DMS53 (cell line): ENCODE measurements at regions not wholly inside any gene's neighbourhood (a gene's known extent, or its start where the extent isn't known, plus 50 kb on each side); places are given as distances from the start of the nearest gene placed in this dataset.

Experiments used
- DNase-seq: peaks from one replicate; lab custom pipeline; 2025; lab: John Stamatoyannopoulos, UW

DNA sequence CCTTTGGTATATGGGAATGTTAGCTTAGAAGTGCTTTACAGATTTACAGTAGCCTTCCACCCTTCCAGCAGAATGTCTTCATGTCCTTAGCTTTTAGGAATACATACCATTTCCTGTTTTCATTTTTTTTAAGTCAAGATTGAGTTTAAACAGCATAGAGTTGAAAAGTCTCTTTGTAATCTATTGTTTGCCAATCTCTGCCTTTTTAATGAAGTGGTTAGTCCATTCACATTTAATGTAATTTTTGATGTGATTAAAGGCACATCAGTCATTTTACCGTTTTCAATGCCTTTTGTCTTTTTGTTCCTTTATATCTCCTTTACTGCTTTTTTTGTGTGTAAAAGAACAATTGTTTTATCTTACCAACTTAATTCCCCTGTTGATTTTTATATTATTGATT, 233.4 kb upstream of the SMIM21 start:
- no peak for DNase-seq

DNA sequence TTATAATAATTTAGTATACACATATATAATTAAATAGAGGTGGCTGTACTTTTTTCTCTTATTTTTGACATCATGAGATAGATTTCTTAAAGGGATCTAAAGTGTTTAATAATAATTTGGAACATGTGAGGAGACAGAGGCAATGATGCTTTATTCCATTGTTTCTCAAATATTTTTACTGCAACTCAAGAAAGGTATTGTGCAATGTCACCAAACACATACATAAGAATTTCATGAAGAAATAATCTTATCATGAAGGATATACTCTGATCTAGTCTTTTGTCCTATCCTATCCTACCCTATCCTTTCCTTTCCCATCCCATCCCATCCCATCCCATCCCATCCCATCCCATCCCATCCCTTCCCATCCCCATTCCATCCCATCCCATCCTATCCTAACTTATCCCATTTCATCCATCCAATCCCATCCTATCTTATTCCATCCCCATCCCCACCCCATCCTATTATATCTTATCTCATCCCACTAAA, 232.1 kb upstream of the SMIM21 start:
- DNase-seq: no peak

DNA sequence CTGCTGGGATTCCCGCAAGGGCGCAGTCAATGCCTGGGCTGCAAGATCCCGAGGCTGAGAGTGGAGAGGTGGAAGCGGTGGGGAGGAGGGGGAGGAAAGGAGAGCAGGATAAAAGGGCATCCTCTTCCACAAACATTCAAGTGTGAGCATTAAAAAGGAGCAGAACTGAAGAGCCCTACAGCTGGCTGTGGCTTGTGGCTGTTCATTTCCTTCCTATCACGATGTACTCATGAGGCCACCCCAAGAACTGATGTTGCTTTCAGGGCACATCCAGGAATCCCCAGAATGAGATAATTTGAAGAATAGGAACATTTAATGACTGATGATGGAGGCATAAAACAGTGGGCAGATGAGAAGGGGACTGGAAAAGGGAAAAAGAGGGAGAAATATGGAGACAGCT, 230.8 kb upstream of the SMIM21 start:
- no peak for DNase-seq

DNA sequence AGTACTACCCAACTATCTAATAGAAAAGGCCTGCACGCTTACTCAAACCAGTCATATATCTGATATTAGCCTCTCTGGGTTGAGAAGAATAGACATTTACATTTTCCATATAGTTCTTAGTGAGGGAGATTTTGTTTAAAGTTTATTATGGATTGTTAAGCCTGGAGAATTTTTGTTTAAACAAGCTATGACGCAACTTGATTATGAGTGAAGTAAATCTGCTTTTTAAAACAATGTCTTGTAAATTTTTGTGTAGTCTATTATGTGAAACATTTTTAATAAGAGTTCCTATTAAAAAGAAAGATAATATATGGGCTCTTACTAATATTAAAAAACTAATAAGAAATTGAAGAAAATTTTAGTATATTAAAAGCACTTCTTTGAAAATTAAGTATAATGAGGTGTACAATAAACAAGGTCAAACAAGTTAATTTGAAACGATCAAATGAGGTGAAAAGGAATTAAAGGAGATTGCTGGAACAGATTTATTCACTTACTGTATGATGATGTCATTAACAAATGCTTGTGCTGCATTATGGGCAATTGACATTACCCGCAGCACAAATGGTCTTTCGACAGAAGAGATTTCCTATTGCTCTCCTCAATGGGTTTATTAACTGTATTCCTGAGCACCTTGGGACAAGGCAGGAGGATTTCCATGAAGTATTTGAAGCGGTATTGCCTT, 229.2 kb upstream of the SMIM21 start:
- DNase-seq: no peak

DNA sequence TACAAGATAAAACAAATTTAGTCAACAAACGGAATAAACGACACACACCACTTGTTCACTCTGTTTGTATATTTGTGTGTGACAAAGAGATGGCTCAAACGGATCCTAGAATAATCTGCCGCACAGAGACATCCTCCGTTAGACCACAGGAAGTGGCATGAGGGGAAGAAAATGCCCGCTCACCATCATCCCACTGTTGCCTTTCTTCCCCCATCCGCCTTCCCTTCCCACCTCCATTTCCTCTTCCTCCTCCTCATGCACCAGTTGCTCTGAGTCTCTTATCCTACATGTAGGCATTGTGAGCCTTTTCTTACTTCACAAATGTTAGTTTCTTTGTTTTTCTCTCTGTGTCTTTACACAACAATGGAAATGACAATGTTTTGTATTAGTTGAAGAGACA, 228.5 kb upstream of the SMIM21 start:
- DNase-seq: no peak

DNA sequence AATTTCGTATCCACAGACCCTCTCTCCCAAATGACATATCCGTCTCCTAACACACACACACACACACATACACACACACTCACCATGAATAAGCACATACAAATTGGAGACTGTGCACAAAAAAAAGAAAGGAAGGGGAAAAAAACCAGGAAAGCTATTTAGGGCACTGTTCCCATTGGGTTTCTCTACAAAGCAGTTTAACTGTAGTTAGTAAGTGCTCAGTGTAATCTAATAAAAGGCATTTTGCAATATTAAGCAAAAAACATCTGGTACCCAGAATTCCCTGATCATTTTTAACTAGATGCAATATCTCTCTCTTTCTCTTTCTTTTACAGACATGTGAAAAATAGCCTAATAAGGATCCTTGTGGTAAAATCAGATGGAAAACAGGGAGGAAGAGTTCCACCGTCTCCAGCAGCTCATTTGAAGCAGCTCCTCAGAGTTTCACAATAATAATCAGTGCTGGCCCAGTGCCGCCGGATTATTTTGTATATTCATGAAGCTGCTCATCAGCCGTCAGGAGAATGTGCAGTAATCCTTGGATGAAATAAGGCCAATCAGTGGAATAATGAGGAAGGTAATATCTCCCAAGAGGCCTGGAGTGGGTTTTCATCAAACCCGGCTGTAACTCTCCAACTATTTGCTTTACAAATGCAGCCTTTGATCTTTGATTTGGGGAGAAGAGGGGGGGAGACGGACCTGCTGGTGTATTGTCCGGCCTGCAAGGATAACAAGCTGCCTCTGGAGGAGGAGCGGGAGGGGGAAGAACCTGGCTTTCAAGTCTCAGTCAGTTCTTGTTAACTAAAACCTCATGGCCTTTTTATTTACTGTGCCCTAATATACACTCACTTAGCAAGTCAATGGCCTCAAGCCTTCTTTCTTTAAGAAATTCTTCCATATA, 227.6 kb upstream of the SMIM21 start:
- no peak for DNase-seq

DNA sequence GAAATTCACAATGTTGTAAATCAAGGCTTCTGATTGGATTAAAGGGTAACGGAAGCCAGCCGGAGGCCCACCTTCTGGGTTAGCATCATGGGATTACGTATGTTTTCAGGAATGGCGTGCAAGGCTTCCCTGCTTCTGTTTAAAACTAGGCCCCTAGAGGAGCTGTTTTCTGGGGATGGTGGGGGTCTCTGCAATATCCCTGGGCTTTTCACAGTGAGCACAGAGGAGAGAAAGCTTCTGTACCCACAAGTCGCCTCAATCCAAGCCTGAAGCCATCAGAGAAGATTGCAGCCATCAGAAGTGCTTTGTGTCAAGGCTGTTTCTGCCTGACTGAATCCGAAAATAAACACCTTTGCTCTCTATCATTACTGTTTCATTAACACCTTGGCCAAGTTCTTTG, 226.9 kb upstream of the SMIM21 start:
- DNase-seq: no peak

DNA sequence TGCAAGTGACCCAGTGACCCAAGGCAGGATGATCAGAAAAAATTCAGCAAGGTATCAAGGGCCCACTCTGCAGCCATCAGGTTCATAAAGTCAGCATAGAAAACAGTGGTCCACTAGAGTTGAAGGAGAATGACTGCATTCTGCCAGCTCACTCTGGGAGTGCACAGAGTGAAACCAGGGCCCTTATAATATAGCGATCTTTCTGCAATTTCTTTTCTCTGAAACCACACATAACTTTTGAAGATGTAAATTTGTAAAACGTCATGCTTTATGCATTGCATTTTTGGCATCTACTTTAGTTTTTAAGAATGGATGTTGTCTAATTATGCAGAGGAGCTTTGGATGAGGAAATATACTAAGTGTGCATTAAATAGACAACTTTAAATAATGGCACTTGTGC, 225.0 kb upstream of the SMIM21 start:
- DNase-seq: no peak

DNA sequence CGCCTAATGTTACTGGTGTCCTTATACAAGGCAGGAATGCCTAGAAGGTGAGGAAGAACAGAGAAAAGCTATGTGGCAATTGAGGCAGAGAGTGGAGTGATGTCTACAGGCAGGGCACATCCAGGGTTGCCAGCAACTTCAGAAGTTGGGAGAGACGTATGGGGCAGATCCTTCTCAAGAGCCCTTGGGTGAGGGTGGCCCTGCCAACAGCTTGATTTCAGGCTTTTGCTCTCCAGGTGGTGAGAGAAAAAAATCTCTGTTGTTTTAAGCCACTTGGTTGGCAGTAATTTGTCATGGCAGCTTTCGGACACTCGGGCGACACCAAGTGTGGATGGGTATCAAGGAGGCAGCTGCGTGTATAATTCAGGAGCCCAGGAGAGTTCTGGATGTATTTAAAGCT, 217.4 kb upstream of the SMIM21 start:
- no peak for DNase-seq

DNA sequence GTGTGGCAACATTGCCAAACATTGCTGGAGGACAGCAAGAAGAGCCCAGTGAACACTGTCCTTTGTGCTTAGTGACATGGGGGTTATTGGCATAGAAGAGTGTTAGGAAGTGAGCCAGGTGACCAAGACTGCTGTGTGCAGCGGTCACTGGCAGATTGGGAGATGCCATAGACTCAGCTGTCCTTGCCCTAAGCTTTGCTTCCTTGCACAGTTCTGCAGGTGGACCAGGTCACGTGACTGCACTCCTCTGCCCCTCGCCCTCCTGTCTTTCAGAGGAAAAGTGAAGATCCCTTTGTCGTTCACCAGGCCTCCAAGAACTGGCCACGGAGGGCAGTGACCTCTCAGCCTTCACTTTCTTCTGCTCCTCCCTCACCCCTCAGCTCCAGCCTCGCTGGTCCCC, 215.6 kb upstream of the SMIM21 start:
- no peak for DNase-seq

DNA sequence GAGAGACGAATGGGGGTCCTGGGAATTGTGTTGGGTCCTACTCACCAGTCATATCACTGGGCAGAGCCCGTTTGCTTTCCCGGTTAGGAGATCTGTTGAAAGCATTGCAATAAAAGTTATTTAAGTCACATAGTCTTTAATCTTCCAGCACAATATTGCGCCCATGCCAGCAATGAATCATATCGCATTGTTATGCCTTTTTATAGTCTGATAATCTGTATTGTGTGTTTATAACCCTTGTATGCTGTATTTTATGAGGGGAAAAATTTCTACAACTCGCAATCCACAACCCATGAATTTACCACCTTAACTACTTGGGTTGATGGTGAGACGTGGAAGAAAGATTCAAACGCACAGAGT, 211.9 kb upstream of the SMIM21 start:
- no peak for DNase-seq

DNA sequence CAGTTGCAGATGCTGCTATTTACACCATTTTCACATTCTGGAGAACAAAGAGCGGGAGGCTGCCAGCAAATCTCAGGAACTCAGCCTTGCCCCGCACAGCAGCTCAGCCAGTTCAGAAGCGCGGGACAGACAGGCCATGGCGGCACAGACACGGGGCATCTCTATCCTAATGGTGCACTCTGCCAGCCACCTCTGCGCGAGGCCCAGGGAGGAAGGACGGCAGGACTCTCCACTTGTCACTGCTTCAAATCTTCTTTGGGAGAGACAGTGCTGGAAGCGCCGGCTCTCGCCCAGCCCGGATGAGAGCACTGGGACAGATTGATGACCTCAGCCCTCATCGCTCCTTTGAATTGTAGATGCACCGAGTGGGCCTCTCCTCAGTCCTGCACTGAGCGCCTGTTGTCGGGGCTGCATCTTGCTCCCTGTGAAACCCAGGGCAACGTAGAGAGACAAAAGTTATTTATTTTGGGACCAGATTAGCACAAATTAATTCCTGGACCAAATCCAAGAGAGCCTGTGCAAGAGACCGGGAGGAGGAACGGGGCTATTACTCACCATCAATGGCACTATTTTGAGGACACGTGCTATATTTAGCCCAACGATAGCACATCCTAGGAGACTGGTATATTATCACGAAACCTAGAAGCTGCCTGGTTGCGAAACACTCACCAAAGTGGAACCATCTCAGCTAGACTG, 211.4 kb upstream of the SMIM21 start:
- peak; percentile 20 for DNase-seq

DNA sequence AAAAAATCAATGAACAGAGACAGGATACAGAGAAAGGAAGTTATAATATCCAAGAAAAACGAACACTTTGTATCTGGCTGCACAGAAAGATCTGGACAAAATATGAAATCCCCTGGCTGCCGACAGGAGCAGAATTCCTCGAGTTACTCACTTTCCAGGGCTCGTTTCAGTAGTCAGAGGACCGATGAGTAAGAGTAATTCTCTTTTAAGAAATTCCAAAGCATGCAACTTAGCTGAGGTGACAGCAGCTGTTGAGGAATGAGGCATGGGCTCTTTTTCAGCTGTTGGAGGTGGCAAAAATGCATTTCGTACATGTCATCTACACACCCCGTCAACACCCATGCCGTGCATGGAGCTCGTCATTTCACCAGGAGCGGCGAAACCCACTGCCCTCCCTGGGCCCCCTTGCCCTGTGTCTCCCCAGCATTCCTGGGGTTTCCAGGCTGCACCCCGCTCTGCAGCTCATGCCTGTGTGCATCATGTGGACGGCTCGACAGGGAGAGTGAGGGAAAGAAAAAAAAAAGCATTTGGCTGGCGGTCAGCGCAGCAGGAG, 210.8 kb upstream of the SMIM21 start:
- no peak for DNase-seq

DNA sequence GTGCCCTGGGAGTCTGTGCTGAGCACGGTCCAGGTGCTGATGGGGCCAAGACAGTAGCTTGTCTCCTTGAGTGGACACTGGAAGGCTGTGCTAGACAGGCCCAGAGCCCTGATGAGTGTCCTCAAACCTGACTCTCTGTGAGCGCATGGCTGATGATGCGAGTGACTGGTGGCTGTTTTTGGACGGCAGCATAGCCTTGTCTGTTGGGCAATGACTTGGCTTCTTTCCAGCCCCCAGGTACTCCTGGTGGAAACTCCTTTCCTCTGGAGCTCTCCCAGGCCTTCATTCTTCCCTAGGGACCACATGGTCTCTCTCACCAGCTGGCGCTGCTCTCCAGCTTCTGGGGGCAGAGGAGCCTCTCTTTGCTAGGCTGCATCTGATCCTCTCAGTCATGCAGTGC, 207.6 kb upstream of the SMIM21 start:
- DNase-seq: no peak

DNA sequence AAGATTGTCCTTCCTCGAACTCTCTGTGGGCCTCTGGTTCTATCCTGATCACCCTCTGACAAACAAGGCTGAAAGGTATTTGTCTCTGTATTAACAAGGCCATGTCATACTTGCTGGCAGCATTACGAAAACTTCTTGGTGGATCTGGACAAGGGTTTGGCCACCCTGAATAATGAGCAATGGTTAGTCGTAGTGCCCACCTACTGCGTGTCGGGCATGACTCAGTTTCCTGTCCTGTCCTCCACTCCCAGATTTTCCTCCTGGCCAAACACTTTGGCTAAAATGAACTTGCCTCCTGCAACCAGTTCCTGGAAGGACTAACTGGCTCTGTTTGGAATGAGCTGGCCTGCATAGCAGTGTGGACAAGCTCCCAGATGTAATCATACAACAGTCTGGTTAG, 198.5 kb upstream of the SMIM21 start:
- DNase-seq: no peak

DNA sequence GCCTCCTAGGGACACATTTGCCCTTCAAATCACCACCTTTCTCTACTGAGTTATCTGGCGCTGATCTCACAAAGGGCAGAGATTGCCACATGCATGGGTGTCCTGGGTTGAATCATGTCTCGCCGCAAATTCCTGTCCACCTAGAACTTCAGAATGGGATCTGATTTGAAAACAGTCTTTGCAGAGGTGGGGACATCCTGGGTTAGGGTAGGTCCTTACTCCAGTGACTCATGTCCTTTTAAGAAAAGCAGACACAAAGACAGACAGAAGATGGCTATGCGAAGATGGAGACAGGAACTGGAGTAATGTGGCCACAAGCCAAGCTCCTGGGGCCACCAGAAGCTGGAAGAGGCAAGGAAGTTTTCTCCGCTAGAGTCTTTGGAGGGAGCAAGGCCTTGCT, 197.4 kb upstream of the SMIM21 start:
- DNase-seq: no peak

DNA sequence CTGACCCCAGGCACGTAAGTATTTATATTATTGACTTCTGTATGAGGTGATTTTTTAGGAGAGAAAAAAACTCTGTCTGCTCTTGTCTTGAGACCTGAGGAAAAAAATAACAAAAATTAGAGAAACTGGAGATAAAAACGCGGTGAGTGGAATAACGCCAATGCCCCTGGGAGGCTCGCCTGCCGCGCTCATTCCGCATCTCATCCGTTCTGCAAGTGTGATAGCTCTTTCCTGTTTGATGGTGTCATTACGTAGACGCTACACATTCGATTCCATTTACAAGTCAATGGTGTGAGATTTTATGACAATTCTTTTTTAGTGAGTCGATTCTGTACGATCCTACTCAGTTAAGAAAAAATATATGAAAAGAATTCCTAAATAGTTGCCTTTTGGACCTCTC, 194.3 kb upstream of the SMIM21 start:
- DNase-seq: no peak

DNA sequence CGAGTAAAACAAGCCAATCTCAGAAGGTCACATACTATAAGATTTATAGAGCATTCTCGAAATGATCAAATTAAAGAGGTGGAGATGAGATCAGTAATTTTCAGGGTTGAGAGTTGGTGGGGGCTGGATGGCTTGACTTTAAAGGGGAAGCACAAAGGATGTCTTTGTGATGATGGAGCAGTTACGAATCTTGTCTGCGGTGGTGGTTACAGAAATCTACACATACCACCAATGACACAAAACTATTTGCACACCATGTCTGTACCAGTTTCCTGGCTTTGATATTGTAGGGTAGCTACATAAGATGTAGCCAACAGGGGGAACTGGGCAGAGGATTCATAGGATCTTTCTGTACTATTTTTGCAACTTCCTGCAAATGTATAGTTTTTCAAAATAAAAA, 190.6 kb upstream of the SMIM21 start:
- DNase-seq: no peak

DNA sequence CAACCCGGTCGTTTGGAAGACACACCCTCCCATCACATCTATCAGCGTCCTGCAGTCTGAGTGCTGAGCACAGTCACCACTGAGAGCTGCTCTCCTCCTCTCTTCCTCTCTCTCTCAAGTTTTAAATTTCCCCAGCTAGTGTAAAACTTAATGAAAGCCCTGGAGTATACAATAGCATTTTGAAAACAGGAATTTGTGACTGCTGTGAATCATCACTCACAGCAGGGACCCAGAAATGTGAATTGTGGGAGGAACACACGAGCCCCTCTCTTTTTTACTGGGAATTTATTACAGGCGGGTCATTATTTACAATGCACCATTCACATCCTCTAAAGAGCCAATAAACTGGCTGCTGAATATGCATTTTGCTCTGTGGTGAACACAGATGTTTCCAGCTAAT, 185.0 kb upstream of the SMIM21 start:
- DNase-seq: no peak

DNA sequence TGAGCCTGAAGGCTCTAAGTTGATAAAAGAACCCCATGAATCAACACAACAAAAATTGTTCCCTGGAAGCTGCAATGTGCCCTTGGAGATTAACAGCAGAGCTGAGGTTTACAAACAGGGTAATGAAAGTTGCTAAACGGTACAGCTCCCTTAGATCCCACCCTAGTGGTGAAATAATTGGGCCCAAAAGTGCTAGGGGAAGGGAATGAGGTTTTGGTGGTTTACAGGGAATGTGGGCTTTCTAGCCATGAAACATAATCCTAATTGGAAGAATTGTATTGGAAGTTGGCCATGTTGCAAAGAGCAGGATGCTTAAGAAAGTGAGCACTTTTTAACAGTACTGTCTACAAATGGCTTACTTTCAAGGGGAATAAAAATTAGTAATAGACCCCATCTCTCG, 180.2 kb upstream of the SMIM21 start:
- DNase-seq: no peak

DNA sequence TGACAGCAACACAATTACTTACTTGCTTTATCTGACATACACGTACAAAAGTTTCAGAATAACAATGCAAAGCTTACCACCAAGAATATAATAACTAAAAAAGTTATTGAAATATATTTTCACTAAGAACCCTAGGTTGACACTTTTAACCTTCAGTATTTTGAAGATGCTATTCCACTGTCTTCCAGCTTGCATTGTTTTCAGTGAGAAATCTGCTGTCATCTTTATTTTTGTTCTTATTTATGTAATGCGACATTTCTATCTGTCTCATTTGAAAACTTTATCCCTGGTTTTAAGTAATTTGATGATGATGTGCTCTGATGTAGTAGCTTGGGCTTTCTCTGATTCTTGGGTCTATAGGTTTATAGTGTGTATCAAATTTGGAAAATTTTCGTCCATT, 165.0 kb upstream of the SMIM21 start:
- peak; percentile 24 for DNase-seq

DNA sequence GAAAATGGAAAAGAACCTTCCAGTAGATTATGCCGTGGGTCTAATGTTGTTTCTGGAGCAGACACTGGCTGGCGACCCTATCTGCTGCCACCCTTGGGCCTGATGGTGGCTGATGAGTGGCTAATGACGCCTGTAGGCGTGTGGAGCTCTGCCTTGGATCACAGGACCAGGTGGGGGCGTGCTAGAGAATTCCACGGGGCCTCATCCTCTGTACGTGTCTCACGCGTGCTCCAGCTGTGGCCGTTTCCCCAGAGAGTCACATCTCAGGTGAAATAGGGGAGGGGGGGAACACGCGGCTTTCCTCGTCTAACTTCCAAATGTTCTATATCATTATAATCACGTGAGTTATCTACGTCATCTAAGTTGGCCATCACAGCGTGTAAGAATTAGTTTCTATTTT, 160.9 kb upstream of the SMIM21 start:
- peak; percentile 26 for DNase-seq

DNA sequence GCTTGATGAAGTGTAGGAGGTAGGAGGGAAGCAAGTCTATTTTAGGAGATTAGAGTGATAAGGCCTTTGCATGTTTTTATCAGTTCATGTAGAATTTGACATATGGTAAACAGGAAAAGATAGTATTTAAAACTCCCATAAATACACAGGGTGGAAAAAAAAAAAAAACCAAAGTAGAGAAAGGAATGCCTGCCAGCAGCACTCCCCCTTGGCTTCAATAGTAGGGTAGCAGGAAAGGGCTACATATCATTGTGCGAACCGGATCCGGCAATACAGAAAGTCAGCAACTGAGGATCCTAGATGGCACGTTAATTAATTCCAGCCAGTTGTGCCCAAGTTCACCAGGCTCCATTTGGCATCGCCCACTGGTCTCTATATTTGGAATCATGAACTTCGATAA, 159.6 kb upstream of the SMIM21 start:
- DNase-seq: no peak
